HG03039 (cell line): ENCODE measurements at regions not wholly inside any gene's neighbourhood (a gene's known extent, or its start where the extent isn't known, plus 50 kb on each side); places are given as distances from the start of the nearest gene placed in this dataset.

Experiments used
- ATAC-seq: cut with Tn5 transposase; IDR thresholded peaks from one replicate; pipeline ENCODE4 v1.9.1; 2021; ENCODE audit warnings: mild to moderate bottlenecking, moderate library complexity; ENCODE audit not compliant: unreplicated experiment

DNA sequence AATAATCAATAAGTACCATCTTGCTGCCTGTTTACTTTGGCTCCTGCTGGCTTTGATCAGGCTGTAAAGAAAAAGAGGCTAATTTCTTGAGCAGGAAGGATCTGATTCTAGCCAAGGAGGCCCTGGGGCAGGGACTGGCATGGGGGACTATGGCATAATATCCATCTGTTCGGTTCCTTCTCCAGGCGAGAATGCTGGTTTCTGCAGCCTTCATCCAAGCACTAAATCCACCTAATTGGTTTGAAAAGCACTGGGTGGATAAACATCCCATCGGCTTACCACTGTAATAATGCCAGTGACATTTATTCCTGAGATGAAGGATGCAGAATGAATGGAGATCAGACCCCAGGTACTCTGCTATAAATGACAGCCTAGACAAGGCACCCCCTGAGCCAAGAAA, 180.0 kb upstream of the ASIC2 start:
- ATAC-seq = no peak

DNA sequence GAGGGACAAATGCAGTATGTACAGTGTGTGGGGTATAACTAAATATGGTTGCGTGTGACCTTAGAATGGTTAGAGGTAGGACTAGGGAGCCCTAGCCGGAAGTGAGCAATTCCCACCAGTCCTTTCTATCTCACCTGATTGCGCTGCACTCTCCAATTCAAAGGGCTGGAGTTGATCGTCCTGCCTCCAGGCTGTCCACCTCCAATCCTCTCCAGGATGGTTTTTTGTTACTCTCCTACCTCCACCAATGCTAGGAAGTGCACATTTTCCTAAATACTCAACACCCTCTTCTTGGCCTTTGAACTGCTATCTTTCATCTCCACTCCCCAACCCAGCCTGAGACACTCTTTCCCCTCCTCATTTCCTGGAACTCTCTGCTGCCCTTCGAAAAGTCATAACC, 181.7 kb upstream of the ASIC2 start:
- ATAC-seq = no peak

GRCh38 chr17:33475594-33475993, 182.5 kb upstream of the ASIC2 start:
- no peak for ATAC-seq

DNA sequence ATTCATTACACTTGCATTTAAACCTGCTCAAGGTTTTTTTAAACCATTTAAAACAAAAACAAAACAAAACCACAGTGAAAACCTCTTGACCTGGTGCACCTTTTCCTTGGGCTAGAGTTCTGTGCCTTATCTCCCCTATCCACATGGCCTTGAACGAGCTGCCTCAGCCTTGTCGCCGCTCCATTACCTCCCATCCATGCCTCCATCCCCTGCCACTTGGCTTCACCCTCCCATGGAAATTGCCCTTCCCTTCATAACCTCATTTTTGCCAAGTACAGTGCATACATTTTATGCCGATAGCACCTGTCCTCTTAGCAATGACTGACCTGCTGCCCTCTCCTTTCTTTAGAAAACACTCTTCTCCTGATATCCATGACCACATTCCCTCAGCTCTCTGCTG, 188.6 kb upstream of the ASIC2 start:
- no peak for ATAC-seq

- no peak for ATAC-seq
These were observed 189.5 kb upstream of the ASIC2 start for GRCh38 chr17:33482636-33483035.

GRCh38 chr17:33484559-33484958, 191.5 kb upstream of the ASIC2 start:
- ATAC-seq = no peak

- ATAC-seq = no peak
These were observed 193.2 kb upstream of the ASIC2 start for GRCh38 chr17:33486135-33486885.

DNA sequence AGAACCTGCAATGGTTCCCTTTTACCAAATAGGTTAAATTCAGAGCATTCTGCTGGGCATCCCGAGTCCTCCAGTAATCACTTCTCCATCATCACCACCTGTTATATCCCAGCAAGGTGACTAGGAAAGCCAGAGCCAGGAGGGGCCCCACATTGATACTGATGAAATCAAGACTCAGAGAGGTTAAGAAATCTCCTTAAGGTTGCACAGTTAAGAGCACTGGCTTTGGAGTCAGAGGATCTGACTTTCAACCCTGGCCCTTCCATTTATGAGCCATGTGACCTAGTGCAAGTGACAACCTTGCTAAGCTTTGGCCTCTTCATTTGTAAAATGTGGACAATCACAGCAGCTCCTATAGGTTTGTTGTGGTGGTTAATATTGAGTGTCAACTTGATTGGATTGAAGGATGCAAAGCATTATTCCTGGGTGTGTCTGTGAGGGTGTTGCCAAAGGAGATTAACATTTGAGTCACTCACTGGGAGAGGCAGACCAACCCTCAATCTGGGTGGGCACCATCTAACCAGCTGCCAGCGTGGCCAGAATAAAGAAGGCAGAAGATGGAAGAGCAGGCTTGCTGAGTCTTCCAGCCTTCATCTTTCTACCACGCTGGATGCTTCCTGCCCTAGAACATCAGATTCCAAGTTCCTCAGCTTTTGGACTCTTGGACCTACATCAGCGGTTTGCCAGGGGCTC, 194.2 kb upstream of the ASIC2 start:
- ATAC-seq = no peak

- no peak for ATAC-seq
These were observed 198.9 kb upstream of the ASIC2 start for GRCh38 chr17:33491871-33492481.

GRCh38 chr17:33492731-33493265, 199.7 kb upstream of the ASIC2 start:
- no peak for ATAC-seq

DNA sequence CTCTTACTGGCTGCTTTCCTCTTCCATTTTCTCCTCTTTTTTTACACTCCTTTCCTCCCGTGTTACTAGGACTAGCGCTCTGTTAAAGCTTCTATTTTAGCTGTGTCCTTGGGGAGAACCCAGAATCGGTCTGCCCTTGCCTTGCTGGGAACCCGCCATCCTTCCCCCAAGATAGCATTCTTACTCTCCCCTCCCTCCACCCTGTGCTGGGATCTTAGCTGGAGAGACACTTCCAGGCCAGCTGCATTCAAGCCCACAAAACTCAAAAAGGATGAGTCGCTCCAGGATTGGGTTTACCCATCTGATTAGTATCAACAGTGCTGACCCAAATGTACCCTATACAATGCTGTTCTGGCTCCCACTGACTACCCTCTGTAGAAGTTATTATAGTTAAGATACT, 200.5 kb upstream of the ASIC2 start:
- no peak for ATAC-seq

DNA sequence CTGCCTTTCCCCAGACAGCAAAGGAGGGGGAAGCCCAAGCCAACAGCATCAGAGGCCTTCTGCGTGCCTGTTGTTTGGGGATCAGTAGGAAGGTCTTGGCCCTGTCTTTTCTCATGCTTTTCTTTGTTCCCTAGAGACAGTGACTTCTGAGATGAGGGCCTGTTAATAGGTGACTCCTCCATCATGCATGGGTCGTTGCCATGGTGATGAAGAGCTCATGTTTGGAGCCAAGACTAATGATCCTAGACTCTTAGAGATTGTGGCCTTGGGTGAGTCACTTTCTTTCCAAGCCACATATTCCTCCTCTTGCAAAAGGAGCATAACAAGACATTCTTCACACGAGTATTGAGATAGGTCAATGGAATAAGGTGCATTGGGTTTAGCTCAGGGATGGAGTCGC, 201.1 kb upstream of the ASIC2 start:
- ATAC-seq = no peak

DNA sequence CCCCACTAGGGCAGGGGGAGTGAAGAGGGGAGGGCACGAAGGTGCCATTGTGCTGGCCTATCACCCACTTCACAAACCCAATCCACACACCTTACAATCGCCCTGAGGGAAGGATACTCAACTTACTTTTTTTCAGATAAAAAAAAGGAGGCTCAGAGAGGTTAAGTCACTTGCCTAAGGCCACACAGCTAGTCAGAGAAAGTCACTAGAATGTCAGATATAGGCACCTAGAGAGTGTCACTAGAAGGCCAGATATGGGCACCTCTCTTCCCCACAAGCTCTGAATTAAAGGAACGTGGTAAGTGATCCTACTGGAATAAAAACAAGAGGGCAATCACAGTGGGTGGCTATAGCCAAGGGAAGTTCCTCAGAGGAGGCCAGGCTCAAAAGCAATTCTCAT, 204.5 kb upstream of the ASIC2 start:
- ATAC-seq = no peak

DNA sequence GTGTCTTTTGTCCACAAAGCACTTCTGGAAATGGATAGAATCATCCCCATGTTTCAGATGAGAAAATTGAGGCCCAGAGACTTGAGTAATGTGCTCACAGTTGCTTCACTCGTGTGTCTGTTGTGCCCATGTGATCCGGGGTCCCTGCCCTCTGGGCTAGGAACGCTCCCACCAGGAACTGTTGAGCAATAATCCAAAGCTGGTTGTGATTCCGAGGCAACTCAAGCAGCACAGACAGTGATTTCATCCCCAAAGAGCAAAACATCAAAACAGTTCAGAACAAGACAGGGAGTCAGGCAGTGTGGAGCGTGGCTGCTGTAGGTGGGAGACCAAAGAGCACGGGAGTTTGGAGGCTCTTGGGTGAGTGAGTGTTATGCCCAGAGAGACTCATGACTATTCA, 205.0 kb upstream of the ASIC2 start:
- no peak for ATAC-seq

DNA sequence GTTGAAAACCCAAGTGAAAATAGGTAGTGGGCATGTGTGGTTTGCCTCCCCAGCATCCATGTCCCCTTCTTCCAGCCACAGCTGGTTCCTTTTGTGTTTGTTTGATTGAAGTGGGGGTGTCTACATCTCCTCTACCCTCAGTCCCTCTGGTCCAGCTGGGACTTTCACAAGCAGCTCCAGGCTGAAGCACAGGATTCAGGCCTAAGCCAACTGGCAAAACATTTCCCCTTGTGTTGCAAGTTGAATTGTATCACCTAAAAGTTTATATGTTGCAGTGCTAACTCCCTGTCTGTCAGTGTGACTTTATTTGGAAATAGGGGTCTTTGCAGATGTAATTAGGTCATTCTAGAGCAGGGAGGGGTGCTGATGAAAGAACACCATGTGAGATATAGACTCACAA, 205.9 kb upstream of the ASIC2 start:
- no peak for ATAC-seq

- ATAC-seq = no peak
These were observed 207.1 kb upstream of the ASIC2 start for GRCh38 chr17:33500151-33500550.

DNA sequence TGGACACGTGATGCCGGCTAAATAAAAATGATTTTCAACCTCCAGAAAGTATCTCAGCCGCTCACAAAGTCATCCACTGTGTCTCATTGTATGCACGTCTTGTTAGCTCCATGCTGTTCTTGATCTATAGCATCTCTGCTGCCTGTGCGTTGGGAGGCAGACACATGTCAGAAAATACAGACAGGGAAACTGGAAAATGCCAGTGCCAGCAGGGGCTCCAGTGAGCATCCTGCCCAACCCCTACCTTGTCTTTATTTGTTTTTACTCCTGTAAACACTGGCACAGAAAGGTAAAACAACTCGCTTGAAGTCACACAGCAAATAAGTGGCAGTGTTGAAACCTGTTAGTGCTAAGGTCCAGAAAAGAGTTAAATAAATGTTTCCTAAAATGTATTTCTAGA, 208.1 kb upstream of the ASIC2 start:
- ATAC-seq = no peak

- no peak for ATAC-seq
These were observed 211.5 kb upstream of the ASIC2 start for GRCh38 chr17:33504571-33504970.

DNA sequence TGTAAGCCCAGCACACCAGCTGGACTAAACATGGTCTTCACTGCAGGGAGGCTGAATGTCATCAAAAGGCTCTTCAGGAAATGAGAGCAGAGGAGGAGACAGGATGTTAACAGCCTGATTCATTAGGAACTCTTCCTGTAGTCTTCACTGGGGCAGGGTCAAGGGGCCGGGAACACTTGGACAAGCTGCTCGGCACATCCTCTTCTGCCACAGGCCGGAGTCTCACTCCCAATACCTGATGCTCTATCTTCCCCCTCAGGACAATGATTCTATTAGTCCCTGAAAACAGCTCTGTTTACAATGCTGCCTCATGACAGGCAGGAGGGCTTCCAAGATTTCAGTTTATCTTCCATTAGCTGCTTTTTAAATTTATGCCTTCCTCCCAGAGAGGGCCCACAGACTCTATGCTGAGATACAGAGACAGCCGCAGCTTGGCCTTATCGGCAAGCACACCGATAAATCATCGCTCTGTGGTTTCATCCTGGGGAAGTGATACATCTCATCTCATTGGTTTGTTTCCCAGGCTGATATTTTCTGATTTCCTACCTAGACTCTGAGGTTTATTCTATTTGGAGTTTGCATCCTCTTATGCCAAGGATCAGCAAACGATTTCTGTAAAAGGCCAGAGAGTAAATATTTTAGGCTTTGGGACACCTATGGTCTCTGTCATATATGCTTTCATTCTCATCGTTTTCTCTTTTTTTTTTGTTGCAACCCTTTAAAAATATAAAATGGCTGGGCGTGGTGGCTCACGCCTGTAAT, 214.0 kb upstream of the ASIC2 start:
- ATAC-seq = no peak

- ATAC-seq = no peak
These were observed 215.1 kb upstream of the ASIC2 start for GRCh38 chr17:33508215-33508614.

- no peak for ATAC-seq
These were observed 216.2 kb upstream of the ASIC2 start for GRCh38 chr17:33509331-33509730.
